ENCODE measurements at regions not wholly inside any gene's neighbourhood (a gene's known extent, or its start where the extent isn't known, plus 50 kb on each side); places are given as distances from the start of the nearest gene placed in this dataset.

DNA sequence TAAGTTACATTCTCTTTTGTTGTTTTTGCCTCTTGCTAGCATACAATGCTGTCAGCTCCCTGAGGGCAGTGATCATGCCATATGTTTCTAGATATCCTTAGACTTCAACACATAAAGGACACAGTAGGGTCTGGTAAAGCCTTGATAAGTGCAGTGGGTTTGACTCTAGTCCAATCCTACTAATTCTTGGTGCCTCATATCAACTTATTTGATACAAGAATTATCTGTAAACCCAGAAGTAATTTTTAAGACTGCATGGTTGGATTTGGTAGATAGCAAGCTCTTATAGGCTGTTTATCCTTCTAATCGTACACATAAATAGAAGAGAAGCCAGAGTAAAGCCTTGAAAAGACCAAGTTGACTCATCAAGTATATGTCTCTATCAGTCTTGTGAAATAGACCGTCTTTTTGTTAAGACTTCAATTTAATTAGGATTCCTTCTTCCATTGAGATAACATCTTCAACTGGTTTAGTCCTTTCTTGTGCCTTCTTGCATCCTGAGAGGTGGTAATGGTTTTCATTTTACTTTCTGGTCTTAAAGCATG is 265.6 kb upstream of the CDIN1 start (continued):
- TF ChIP-seq TEAD4 (IDR thresholded peaks at IDR 0.05; ENCODE audit: low read length) (peak; percentile 45), TEAD4 (CRISPR knock-in tag; IDR thresholded peaks at IDR 0.05; ENCODE audit: borderline replicate concordance) (no peak)

DNA sequence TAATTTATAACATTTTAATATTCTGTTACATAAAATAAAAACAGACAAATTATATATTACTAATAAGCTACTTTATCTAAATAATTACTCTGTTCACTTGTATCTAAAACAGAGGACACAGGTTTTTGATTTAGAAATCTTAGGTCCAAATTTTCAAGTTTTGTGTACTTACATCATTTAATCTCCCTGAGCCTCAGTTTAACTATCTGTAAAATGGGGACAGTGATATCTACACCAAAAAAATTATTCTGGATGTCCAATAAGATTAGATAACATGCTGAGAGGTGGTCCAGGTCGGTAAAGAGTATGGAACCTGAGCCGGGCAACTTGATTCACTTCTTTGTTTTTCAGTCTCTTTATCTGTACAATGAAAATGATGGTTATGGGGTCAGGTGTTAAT is 263.8 kb upstream of the CDIN1 start:
- no peak overlapping the region for H2AFZ ChIP-seq (ENCODE audit: low read depth, low read length)
- H3K4me1 ChIP-seq (replicated peaks in 1 of 2; ENCODE audit: control insufficient read depth in 2 of 2, insufficient read depth in 2 of 2, low read length in 2 of 2): peaks cover 0 to 3% of the 10 kb centered on the region in 2 experiments; a peak in 3 of 5 replicates
- no peaks in the 10 kb centered on the region for H3K79me2 ChIP-seq (ENCODE audit: control insufficient read depth, insufficient read depth, low read length)
- H3K9me3 ChIP-seq (replicated peaks; ENCODE audit: control insufficient read depth, insufficient read depth, low read depth, low read length): no peaks in the 10 kb centered on the region
- no peaks in the 10 kb centered on the region for H3K27me3 ChIP-seq (ENCODE audit: control insufficient read depth in 2 of 2, insufficient read depth in 2 of 2, low read length in 2 of 2)
- ChIA-PET CTCF (ENCODE audit: low intra/inter-chr PET ratio) (no interaction called here), POLR2A (no interaction called here)
- FAIRE-seq (no peak), ATAC-seq (no peak), DNase-seq (ENCODE audit: extremely low read depth in 1 of 4, low spot score in 3 of 4) (no peak)
- H3K9me1 ChIP-seq (ENCODE audit: control insufficient read depth, insufficient read depth, low read length): no peaks in the 10 kb centered on the region
- intact Hi-C loops (cut with micrococcal nuclease): no loop called here
- no peak overlapping the region for H3K4me2 ChIP-seq (ENCODE audit: insufficient read depth, low read length)
- WGBS (ENCODE audit: insufficient coverage, low coverage, missing lambda C conversion rate): 44% methylated on average over 2 of the region's 2 CpGs
- no peak overlapping the region for H3K9ac ChIP-seq (ENCODE audit: insufficient read depth in 1 of 2, low read depth in 2 of 2, low read length in 2 of 2)
- TF ChIP-seq SMAD2 (IDR thresholded peaks at IDR 0.05; ENCODE audit: low read depth, low read length) (no peak), MAZ (CRISPR knock-in tag; conservative IDR thresholded peaks at IDR 0.05 in 1 of 2, IDR thresholded peaks at IDR 0.05 in 1 of 2) (no peak), GATAD2B (IDR thresholded peaks at IDR 0.05; ENCODE audit: borderline replicate concordance) (no peak), BCOR (IDR thresholded peaks at IDR 0.05) (peak; percentile 84), HMGN3 (IDR thresholded peaks at IDR 0.05; ENCODE audit: borderline replicate concordance, extremely low read depth, insufficient read length, low read depth, low read length) (no peak), PTRF (tag; IDR thresholded peaks at IDR 0.05) (no peak), SETDB1 (IDR thresholded peaks at IDR 0.05; ENCODE audit: low read length) (no peak), SOX6 (IDR thresholded peaks at IDR 0.05) (no peak), HNRNPLL (IDR thresholded peaks at IDR 0.05; ENCODE audit: low read depth, low read length, poor library complexity, severe bottlenecking) (no peak), DDX20 (tag; IDR thresholded peaks at IDR 0.05; ENCODE audit: low read depth) (no peak), ZNF24 (IDR thresholded peaks at IDR 0.05) (no peak), TAF7 (tag; IDR thresholded peaks at IDR 0.05) (no peak), RBM25 (IDR thresholded peaks at IDR 0.05; ENCODE audit: low read depth, low read length, severe bottlenecking) (peak; percentile 94), ADNP (tag; IDR thresholded peaks at IDR 0.05) (0 out of 2 replicates have a peak, but pooled peaks have one; percentile 31), ATF1 (CRISPR knock-in tag; IDR thresholded peaks at IDR 0.05) (no peak), ATF1 (tag; IDR thresholded peaks at IDR 0.05) (no peak)
- H3K36me3 ChIP-seq (ENCODE audit: control insufficient read depth, insufficient read depth, low read length): no peaks in the 10 kb centered on the region; the same call in 2 of the 3 replicates
- no peaks in the 10 kb centered on the region for H4K20me1 ChIP-seq (replicated peaks; ENCODE audit: control insufficient read depth, insufficient read depth, low read length)
- no peak overlapping the region for H3K4me3 ChIP-seq
- in situ Hi-C loops (cut with MboI): no loop called here
- H3K27ac ChIP-seq (ENCODE audit: extremely low read depth, low read depth, low read length): no peak overlapping the region
- BruUV-seq (replicated peaks): no TSS peak
